Smooth muscle cell (in vitro differentiated cells): ENCODE measurements at regions not wholly inside any gene's neighbourhood (a gene's known extent, or its start where the extent isn't known, plus 50 kb on each side); places are given as distances from the start of the nearest gene placed in this dataset.

Source experiments
- DNase-seq: peaks from one replicate; lab custom pipeline; 2025; ENCODE audit not compliant: unreplicated experiment; lab: John Stamatoyannopoulos, UW
- H2AFZ ChIP-seq: fragments of 200-600 bp; sonication (generic); 2 replicates; pipeline ENCODE4 v1.6.0; 2016; ENCODE audit warnings: antibody characterized with exemption, low read depth, mild to moderate bottlenecking
- H3F3A ChIP-seq: fragments of 200-600 bp; sonication (generic); 2 replicates; pipeline ENCODE4 v1.6.0; 2017; ENCODE audit warnings: antibody characterized with exemption, low read depth
- H3K27ac ChIP-seq: fragments of 200-600 bp; sonication (generic); 2 replicates; pipeline ENCODE4 v1.5.1; 2016; ENCODE audit warnings: low read depth, mild to moderate bottlenecking
- H3K27me3 ChIP-seq: fragments of 200-600 bp; sonication (generic); 2 replicates; pipeline ENCODE4 v1.6.1; 2016; ENCODE audit warnings: low read depth, mild to moderate bottlenecking
- H3K36me3 ChIP-seq: fragments of 200-600 bp; sonication (generic); 2 replicates; pipeline ENCODE4 v1.5.1; 2016; ENCODE audit warnings: low read depth
- H3K4me1 ChIP-seq: fragments of 200-600 bp; sonication (generic); 2 replicates; pipeline ENCODE4 v1.5.1; 2016; ENCODE audit warnings: low read depth
- H3K4me2 ChIP-seq: fragments of 200-600 bp; sonication (generic); 2 replicates; pipeline ENCODE4 v1.6.0; 2016; ENCODE audit warnings: mild to moderate bottlenecking
- H3K4me3 ChIP-seq: fragments of 200-600 bp; sonication (generic); 2 replicates; pipeline ENCODE4 v1.5.1; 2016; ENCODE audit warnings: mild to moderate bottlenecking
- H3K79me2 ChIP-seq: fragments of 200-600 bp; sonication (generic); 2 replicates; pipeline ENCODE4 v1.6.0; 2016; ENCODE audit warnings: low read depth, mild to moderate bottlenecking
- H3K9ac ChIP-seq: fragments of 200-600 bp; sonication (generic); 2 replicates; pipeline ENCODE4 v1.6.0; 2016; ENCODE audit warnings: low read depth
- H3K9me3 ChIP-seq: fragments of 200-600 bp; sonication (generic); replicated peaks from 2 replicates; pipeline ENCODE4 v1.5.1; 2016; ENCODE audit warnings: low read depth
- H4K20me1 ChIP-seq: fragments of 200-600 bp; sonication (generic); 2 replicates; pipeline ENCODE4 v1.6.0; 2016; ENCODE audit warnings: low read depth
- CTCF ChIP-seq: fragments of 200-600 bp; sonication (generic); IDR thresholded peaks from 2 replicates; pipeline ENCODE4 v1.5.1; 2017; ENCODE audit warnings: borderline replicate concordance, mild to moderate bottlenecking, antibody characterized with exemption; ENCODE audit not compliant: insufficient read depth, poor library complexity, severe bottlenecking
- WGBS: methylation state at CpG from one replicate; pipeline ENCODE4 v1.1.7; 2016; ENCODE audit warnings: low lambda C conversion rate; 5-methylcytosine and 5-hydroxymethylcytosine counted together

GRCh38 chr6:141890661-141891060 is 242.1 kb upstream of the GJE1 start:
- Histone ChIP-seq H4K20me1 (no peaks in the 10 kb centered on the region), H3K27me3 (no peaks in the 10 kb centered on the region), H3K79me2 (no peaks in the 10 kb centered on the region), H3K9ac (no peak overlapping the region), H3K4me1 (no peaks in the 10 kb centered on the region), H3K36me3 (no peaks in the 10 kb centered on the region), H2AFZ (no peak overlapping the region), H3F3A (no peaks in the 10 kb centered on the region), H3K4me2 (no peak overlapping the region), H3K9me3 (peaks cover 3% of the 10 kb centered on the region), H3K27ac (no peak overlapping the region), H3K4me3 (no peak overlapping the region)
- no peak for DNase-seq
- no peak for TF ChIP-seq CTCF
- 92% methylated on average over 2 of the region's 2 CpGs for WGBS

GRCh38 chr6:141884850-141885249 is 247.9 kb upstream of the GJE1 start:
- H3F3A ChIP-seq: no peaks in the 10 kb centered on the region
- DNase-seq: no peak
- H3K4me1 ChIP-seq: no peaks in the 10 kb centered on the region
- no peak overlapping the region for H3K9ac ChIP-seq
- no peaks in the 10 kb centered on the region for H3K27me3 ChIP-seq
- no peak overlapping the region for H3K4me3 ChIP-seq
- no peak overlapping the region for H2AFZ ChIP-seq
- no peak for TF ChIP-seq CTCF
- H3K79me2 ChIP-seq: no peaks in the 10 kb centered on the region
- no peak overlapping the region for H3K4me2 ChIP-seq
- H3K36me3 ChIP-seq: no peaks in the 10 kb centered on the region
- WGBS: 94% methylated on average over 2 of the region's 2 CpGs
- H3K9me3 ChIP-seq: peaks cover 2% of the 10 kb centered on the region
- no peak overlapping the region for H3K27ac ChIP-seq
- H4K20me1 ChIP-seq: no peaks in the 10 kb centered on the region

GRCh38 chr6:141878686-141879085 is 254.0 kb upstream of the GJE1 start:
- Histone ChIP-seq H3K36me3 (no peaks in the 10 kb centered on the region), H3K4me2 (no peak overlapping the region), H3K4me1 (no peaks in the 10 kb centered on the region), H4K20me1 (no peaks in the 10 kb centered on the region), H2AFZ (no peak overlapping the region), H3K27me3 (no peaks in the 10 kb centered on the region), H3K9me3 (no peaks in the 10 kb centered on the region), H3K27ac (no peak overlapping the region), H3K9ac (no peak overlapping the region), H3K79me2 (no peaks in the 10 kb centered on the region), H3K4me3 (no peak overlapping the region), H3F3A (no peaks in the 10 kb centered on the region)
- DNase-seq: no peak
- no peak for TF ChIP-seq CTCF

- no peak overlapping the region for H3K4me2 ChIP-seq
- WGBS: 98% methylated on average over 2 of the region's 2 CpGs
- H3F3A ChIP-seq: no peaks in the 10 kb centered on the region
- H3K4me1 ChIP-seq: no peaks in the 10 kb centered on the region
- H3K9ac ChIP-seq: no peak overlapping the region
- TF ChIP-seq CTCF: no peak
- H3K27me3 ChIP-seq: no peaks in the 10 kb centered on the region
- H4K20me1 ChIP-seq: no peaks in the 10 kb centered on the region
- H3K9me3 ChIP-seq: no peaks in the 10 kb centered on the region
- H2AFZ ChIP-seq: no peak overlapping the region
- no peak overlapping the region for H3K27ac ChIP-seq
- H3K79me2 ChIP-seq: no peaks in the 10 kb centered on the region
- H3K36me3 ChIP-seq: no peaks in the 10 kb centered on the region
- H3K4me3 ChIP-seq: no peak overlapping the region
- DNase-seq: no peak
These were observed 255.3 kb upstream of the GJE1 start for GRCh38 chr6:141877275-141877983.
